ENCODE measurements at regions not wholly inside any gene's neighbourhood (a gene's known extent, or its start where the extent isn't known, plus 50 kb on each side); places are given as distances from the start of the nearest gene placed in this dataset.

DNA sequence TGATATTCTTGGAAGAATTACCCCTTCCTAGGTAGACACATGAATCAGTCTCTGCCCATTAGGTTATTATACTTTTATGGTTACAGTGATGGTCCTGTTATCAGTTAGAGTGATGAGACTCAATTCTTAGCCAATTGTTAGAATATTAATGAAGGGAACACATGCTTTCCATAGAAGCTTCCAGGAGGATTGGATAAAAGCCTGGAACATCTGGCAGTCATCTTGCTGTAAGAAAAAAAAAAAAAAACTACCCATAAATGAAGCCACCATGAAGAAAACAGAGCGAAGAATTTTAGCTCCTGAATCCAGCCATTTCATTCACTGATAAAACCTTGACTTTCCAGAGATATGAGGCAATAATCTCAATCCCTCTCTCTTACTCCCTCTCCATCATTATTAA, 262.5 kb upstream of the GRIN3A start:
- CTCF ChIA-PET: no interaction called here
- Histone ChIP-seq H3K27me3 (ENCODE audit: control insufficient read depth, insufficient read depth, low read length) (no peaks in the 10 kb centered on the region), H3K9me3 (ENCODE audit: control insufficient read depth, insufficient read depth, low read length) (peaks cover 3% of the 10 kb centered on the region; the same call in 1 of the 2 replicates), H3K27ac (ENCODE audit: low read depth, low read length) (no peak overlapping the region), H3K4me3 (ENCODE audit: low read depth, low read length) (no peak overlapping the region)
- TF ChIP-seq, protein P1, sequence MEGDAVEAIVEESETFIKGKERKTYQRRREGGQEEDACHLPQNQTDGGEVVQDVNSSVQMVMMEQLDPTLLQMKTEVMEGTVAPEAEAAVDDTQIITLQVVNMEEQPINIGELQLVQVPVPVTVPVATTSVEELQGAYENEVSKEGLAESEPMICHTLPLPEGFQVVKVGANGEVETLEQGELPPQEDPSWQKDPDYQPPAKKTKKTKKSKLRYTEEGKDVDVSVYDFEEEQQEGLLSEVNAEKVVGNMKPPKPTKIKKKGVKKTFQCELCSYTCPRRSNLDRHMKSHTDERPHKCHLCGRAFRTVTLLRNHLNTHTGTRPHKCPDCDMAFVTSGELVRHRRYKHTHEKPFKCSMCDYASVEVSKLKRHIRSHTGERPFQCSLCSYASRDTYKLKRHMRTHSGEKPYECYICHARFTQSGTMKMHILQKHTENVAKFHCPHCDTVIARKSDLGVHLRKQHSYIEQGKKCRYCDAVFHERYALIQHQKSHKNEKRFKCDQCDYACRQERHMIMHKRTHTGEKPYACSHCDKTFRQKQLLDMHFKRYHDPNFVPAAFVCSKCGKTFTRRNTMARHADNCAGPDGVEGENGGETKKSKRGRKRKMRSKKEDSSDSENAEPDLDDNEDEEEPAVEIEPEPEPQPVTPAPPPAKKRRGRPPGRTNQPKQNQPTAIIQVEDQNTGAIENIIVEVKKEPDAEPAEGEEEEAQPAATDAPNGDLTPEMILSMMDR (IDR thresholded peaks at IDR 0.05; ENCODE audit: low read depth, low read length): no peak
- DNase-seq (ENCODE audit: low read depth, low spot score): no peak
- POLR2A ChIA-PET: no interaction called here

DNA sequence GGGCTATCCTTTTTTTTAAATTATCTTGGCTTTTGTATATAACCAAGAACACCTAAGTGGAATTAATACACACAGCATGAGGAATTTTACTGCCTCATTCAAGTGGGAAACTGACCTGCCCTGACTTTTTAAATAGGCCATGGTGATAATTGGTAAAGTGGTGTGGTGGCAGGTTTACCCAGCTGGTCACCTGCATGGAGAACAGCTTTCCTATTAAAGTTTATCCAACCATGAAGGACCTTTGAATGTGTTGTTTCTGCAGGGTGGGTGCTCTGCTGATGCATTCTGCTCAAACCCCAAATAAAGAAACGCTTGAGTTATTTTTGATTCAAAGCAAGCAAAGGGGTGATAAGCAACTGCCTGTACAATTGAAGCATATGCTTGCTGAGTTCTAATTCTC, 261.0 kb upstream of the GRIN3A start:
- Histone ChIP-seq H3K9me3 (ENCODE audit: control insufficient read depth, insufficient read depth, low read length) (peaks cover 3% of the 10 kb centered on the region; the same call in 1 of the 2 replicates), H3K27ac (ENCODE audit: low read depth, low read length) (no peak overlapping the region), H3K27me3 (ENCODE audit: control insufficient read depth, insufficient read depth, low read length) (no peaks in the 10 kb centered on the region), H3K4me3 (ENCODE audit: low read depth, low read length) (no peak overlapping the region)
- TF ChIP-seq, protein P1 (IDR thresholded peaks at IDR 0.05; ENCODE audit: low read depth, low read length): no peak
- POLR2A ChIA-PET: no interaction called here
- CTCF ChIA-PET: no interaction called here
- DNase-seq (ENCODE audit: low read depth, low spot score): no peak

DNA sequence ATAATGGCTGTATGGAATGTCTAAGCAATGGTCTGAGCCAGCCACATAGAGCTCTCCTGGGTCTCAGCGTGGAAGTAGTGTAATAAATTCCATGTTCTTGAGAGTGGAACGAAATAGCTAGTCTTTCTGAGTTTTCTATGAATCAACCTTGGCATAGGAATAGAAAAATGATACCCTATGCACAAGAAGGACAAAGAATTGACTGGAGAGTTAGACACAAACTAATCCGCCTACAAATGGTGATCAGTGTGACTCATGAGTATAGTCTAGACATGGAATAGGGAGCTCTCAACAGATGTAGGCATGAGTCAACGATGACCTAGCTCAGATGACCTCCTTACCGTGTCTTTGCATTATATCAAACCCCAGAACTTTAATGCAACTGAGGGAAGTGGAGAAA, 256.8 kb upstream of the GRIN3A start:
- H3K27ac ChIP-seq (ENCODE audit: low read depth, low read length): no peak overlapping the region
- DNase-seq (ENCODE audit: low read depth, low spot score): no peak
- no peaks in the 10 kb centered on the region for H3K9me3 ChIP-seq (ENCODE audit: control insufficient read depth, insufficient read depth, low read length)
- no peak overlapping the region for H3K4me3 ChIP-seq (ENCODE audit: low read depth, low read length)
- no peaks in the 10 kb centered on the region for H3K27me3 ChIP-seq (ENCODE audit: control insufficient read depth, insufficient read depth, low read length)
- ChIA-PET CTCF (no interaction called here), POLR2A (no interaction called here)
- TF ChIP-seq, protein P1 (IDR thresholded peaks at IDR 0.05; ENCODE audit: low read depth, low read length): no peak

DNA sequence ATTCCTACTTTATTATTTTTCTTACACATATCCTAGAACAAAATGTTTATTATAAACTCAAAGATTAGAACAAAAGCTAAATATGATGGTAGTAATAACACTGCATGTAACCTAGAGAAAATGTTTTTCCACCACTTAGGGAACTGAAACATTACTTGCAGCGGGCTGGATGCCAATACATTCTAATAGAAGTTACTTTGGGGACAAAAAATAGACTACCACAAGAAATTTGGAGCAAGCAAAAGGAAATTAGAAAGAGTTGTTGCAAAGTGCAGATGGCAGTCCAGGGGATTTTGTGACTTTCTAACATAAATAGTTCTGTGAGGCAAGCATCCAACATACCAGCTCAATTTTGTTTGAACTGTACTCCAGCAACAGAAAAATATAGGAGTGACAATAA, 255.3 kb upstream of the GRIN3A start:
- CTCF ChIA-PET: interaction anchor here (0.6 kb wide), 1 partner anchor 14 kb away, joined by 3 read pairs; no protein-coding TSS in a partner anchor
- DNase-seq (ENCODE audit: low read depth, low spot score): no peak
- TF ChIP-seq, protein P1 (IDR thresholded peaks at IDR 0.05; ENCODE audit: low read depth, low read length): no peak
- POLR2A ChIA-PET: no interaction called here
- H3K4me3 ChIP-seq (ENCODE audit: low read depth, low read length): no peak overlapping the region
- H3K27ac ChIP-seq (ENCODE audit: low read depth, low read length): no peak overlapping the region
- H3K9me3 ChIP-seq (ENCODE audit: control insufficient read depth, insufficient read depth, low read length): no peaks in the 10 kb centered on the region
- no peaks in the 10 kb centered on the region for H3K27me3 ChIP-seq (ENCODE audit: control insufficient read depth, insufficient read depth, low read length)

DNA sequence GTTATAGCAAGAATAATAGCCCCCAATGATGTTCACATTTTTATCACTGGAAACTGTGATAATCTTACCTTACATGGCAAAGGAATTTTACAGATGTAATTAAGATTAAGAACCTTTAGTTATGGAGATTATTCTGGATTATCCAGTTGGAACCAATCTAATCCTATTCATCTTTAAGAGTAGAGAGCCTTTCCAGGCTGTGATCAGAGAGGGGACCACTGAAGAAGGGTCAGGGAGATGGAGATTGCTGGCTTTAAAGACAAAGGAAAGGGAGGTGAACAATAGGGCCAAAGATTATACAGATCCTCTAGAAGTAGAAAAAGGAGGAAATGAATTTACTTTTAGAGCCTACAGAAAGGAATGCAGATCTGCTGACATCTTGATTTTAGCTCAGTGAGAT, 253.5 kb upstream of the GRIN3A start:
- CTCF ChIA-PET: no interaction called here
- POLR2A ChIA-PET: no interaction called here
- DNase-seq (ENCODE audit: low read depth, low spot score): no peak
- TF ChIP-seq, protein P1 (IDR thresholded peaks at IDR 0.05; ENCODE audit: low read depth, low read length): no peak
- Histone ChIP-seq H3K27me3 (ENCODE audit: control insufficient read depth, insufficient read depth, low read length) (no peaks in the 10 kb centered on the region), H3K27ac (ENCODE audit: low read depth, low read length) (no peak overlapping the region), H3K9me3 (ENCODE audit: control insufficient read depth, insufficient read depth, low read length) (no peaks in the 10 kb centered on the region), H3K4me3 (ENCODE audit: low read depth, low read length) (no peak overlapping the region)

All from AG04450 (cell line).